IPS DF 6.9 (cell line): ENCODE measurements at regions not wholly inside any gene's neighbourhood (a gene's known extent, or its start where the extent isn't known, plus 50 kb on each side); places are given as distances from the start of the nearest gene placed in this dataset.
A peak's percentile ranks its signal among the peaks of the same experiment; 100 is the strongest.
"Not testable (repeated sequence)": the region's sequence is repeated elsewhere in the genome, so short reads cannot be mapped to it uniquely, and the experiment has no call there.

Source experiments
- DNase-seq: peaks from one replicate; pipeline ENCODE4 v3.0.0-alpha.2; 2013; ENCODE audit warnings: low read depth, low spot score
- H3K27ac ChIP-seq: one replicate; pipeline ENCODE4 v1.5.1; 2013; ENCODE audit warnings: low read length, control low read depth
- H3K27me3 ChIP-seq: 2 replicates; pipeline ENCODE4 v1.6.1; 2013; ENCODE audit warnings: mild to moderate bottlenecking, low read length; ENCODE audit not compliant: control insufficient read depth, insufficient read depth
- H3K36me3 ChIP-seq: 2 replicates; pipeline ENCODE4 v1.6.1; 2013; ENCODE audit warnings: low read length; ENCODE audit not compliant: control insufficient read depth, insufficient read depth
- H3K4me1 ChIP-seq: 2 replicates; pipeline ENCODE4 v1.6.1; 2013; ENCODE audit warnings: low read length; ENCODE audit not compliant: control insufficient read depth, insufficient read depth
- H3K4me3 ChIP-seq: 2 replicates; pipeline ENCODE4 v1.5.1; 2013; ENCODE audit warnings: mild to moderate bottlenecking, low read length
- H3K9me3 ChIP-seq: 2 replicates; pipeline ENCODE4 v1.6.1; 2013; ENCODE audit warnings: low read length, inconsistent platforms; ENCODE audit not compliant: control insufficient read depth, insufficient read depth
- WGBS: extraction: QIAGEN DNeasy Blood & Tissue Kit; methylation state at CpG from one replicate; pipeline ENCODE4 v1.1.7; 2013; ENCODE audit warnings: mixed read lengths, missing lambda C conversion rate; ENCODE audit not compliant: insufficient read length, insufficient coverage; 5-methylcytosine and 5-hydroxymethylcytosine counted together

- no peaks in the 10 kb centered on the region for H3K4me1 ChIP-seq
- H3K9me3 ChIP-seq = no peaks in the 10 kb centered on the region
- no peak overlapping the region for H3K27ac ChIP-seq
- H3K27me3 ChIP-seq = no peaks in the 10 kb centered on the region
- H3K36me3 ChIP-seq = no peaks in the 10 kb centered on the region
- DNase-seq = no peak
- no peak overlapping the region for H3K4me3 ChIP-seq
These were observed 79.0 kb upstream of the C3orf49 start for GRCh38 chr3:63740116-63740515.

GRCh38 chr3:63744693-63745092 is 74.4 kb upstream of the C3orf49 start:
- WGBS = no CpG with 5 or more reads among the region's 1 CpG
- DNase-seq = not testable (repeated sequence)

GRCh38 chr3:63745757-63746156 is 73.3 kb upstream of the C3orf49 start:
- no peak for DNase-seq
- no peak overlapping the region for H3K27ac ChIP-seq
- no CpG with 5 or more reads among the region's 2 CpGs for WGBS
- no peak overlapping the region for H3K4me3 ChIP-seq
- H3K4me1 ChIP-seq = no peaks in the 10 kb centered on the region
- no peaks in the 10 kb centered on the region for H3K9me3 ChIP-seq
- no peaks in the 10 kb centered on the region for H3K27me3 ChIP-seq
- H3K36me3 ChIP-seq = no peaks in the 10 kb centered on the region

More at GRCh38 chr3:63744693-63745092, 74.4 kb upstream of the C3orf49 start:
- not testable (repeated sequence) for H3K4me3 ChIP-seq, H3K4me1 ChIP-seq, H3K36me3 ChIP-seq, H3K27me3 ChIP-seq, H3K9me3 ChIP-seq, H3K27ac ChIP-seq

DNA sequence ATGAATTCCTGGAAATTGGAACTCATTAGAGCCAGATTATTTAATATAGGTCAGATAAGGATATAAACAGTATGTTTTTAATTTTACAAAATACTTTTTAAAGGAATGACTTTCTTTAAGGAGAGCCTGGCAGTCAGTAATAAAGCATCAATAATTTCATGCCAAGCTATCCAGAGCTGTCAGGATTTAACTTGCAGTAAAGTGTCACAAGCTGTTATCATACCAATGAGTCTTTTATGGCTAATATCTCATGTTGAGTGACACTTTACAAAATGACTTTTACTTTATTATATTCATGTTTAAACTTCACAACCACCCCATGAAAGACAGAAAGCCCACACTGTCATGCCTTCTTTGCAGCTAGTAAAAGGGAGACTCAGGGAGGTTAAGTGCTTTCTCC is 72.9 kb upstream of the C3orf49 start:
- H3K4me1 ChIP-seq = no peaks in the 10 kb centered on the region
- H3K9me3 ChIP-seq = no peaks in the 10 kb centered on the region
- no peaks in the 10 kb centered on the region for H3K36me3 ChIP-seq
- H3K27ac ChIP-seq = no peak overlapping the region
- no peak for DNase-seq
- H3K27me3 ChIP-seq = no peaks in the 10 kb centered on the region
- H3K4me3 ChIP-seq = no peak overlapping the region

DNA sequence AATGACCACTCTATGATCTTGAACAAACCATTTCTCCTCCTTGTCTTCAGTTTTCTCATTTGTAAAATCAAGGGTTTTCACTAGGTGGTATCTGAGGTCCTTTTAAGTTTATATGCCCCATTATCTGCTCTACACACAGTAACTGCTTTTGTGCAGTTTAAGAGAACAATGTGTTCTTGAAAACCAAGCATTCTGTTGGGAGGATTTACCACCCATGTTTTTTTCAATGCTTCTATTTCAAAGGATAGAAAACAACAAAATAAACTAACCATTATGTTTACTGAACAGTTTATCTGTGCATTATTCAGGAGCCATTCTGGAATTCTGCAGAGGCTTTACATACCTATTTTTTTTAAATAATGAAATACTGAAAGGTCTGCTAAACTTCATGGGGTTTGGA is 67.6 kb upstream of the C3orf49 start:
- Histone ChIP-seq H3K4me1 (no peaks in the 10 kb centered on the region), H3K9me3 (no peaks in the 10 kb centered on the region), H3K27ac (no peak overlapping the region), H3K27me3 (no peaks in the 10 kb centered on the region), H3K4me3 (no peak overlapping the region), H3K36me3 (no peaks in the 10 kb centered on the region)
- no peak for DNase-seq

DNA sequence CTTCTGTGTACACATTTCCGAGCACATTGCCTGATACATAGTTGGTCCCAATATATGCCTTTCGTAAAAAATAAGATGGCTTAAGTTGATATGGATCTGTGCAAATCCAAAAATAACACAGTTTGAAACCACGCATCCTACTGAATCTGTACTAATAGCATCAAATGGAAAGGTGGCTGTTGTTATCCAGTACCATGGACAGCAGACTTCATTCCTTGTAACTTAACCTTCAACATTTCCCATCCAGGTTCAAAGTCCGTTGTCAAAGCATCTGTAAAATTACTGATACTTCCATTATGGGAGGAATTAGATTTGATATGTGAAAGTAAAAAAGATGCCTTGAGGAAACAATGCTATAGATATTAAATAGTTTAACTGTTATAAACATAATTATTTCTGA is 65.5 kb upstream of the C3orf49 start:
- Histone ChIP-seq H3K4me1 (no peaks in the 10 kb centered on the region), H3K27me3 (no peaks in the 10 kb centered on the region), H3K27ac (no peak overlapping the region), H3K36me3 (no peaks in the 10 kb centered on the region), H3K4me3 (no peak overlapping the region), H3K9me3 (no peaks in the 10 kb centered on the region)
- no CpG with 5 or more reads among the region's 4 CpGs for WGBS
- peak; percentile 1 for DNase-seq

GRCh38 chr3:63753995-63754394 is 65.1 kb upstream of the C3orf49 start:
- Histone ChIP-seq H3K9me3 (no peaks in the 10 kb centered on the region), H3K36me3 (no peaks in the 10 kb centered on the region), H3K4me3 (no peak overlapping the region), H3K27ac (no peak overlapping the region), H3K4me1 (no peaks in the 10 kb centered on the region), H3K27me3 (no peaks in the 10 kb centered on the region)
- DNase-seq = no peak
- no CpG with 5 or more reads among the region's 5 CpGs for WGBS

GRCh38 chr3:63762180-63762579 is 56.9 kb upstream of the C3orf49 start:
- WGBS = no CpG with 5 or more reads among the region's 1 CpG
- no peak overlapping the region for H3K27ac ChIP-seq
- no peak for DNase-seq

DNA sequence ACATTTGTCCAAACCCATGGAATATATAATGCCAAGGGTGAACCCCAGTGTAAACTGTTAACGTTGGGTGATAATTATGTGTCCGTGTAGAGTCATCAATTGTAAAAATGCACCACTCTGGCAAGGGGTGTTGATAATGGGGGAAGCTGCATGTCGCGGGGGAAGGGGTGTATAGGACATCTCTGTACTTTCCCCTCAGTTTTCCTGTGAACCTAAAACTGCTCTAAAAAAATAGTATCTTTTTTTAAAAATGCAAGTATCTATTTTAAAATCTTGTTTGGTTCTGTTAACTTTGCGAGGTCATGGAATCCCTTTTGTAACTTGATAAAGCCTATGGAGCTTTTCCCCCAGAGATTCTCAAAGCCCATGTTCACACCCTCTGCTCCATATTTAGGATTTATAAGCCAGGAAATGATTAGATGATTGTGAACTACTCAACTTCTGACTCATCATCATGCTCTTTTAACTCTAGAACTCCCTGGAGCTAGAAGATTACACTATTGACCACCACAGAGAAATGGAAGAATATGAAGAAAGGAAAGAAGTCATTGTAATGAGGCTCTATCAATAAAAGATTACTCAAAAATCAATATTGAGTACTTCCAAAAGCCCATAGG is 56.1 kb upstream of the C3orf49 start:
- Histone ChIP-seq H3K4me3 (no peak overlapping the region), H3K36me3 (no peaks in the 10 kb centered on the region), H3K9me3 (no peaks in the 10 kb centered on the region), H3K27ac (no peak overlapping the region), H3K4me1 (no peaks in the 10 kb centered on the region), H3K27me3 (no peaks in the 10 kb centered on the region)
- no CpG with 5 or more reads among the region's 5 CpGs for whole genome bisulfite sequencing
- DNase-seq = no peak

More at GRCh38 chr3:63762180-63762579, 56.9 kb upstream of the C3orf49 start:
- H3K9me3 ChIP-seq = no peaks in the 10 kb centered on the region
- H3K4me3 ChIP-seq = no peak overlapping the region
- H3K36me3 ChIP-seq = no peaks in the 10 kb centered on the region
- no peaks in the 10 kb centered on the region for H3K4me1 ChIP-seq
- H3K27me3 ChIP-seq = no peaks in the 10 kb centered on the region

DNA sequence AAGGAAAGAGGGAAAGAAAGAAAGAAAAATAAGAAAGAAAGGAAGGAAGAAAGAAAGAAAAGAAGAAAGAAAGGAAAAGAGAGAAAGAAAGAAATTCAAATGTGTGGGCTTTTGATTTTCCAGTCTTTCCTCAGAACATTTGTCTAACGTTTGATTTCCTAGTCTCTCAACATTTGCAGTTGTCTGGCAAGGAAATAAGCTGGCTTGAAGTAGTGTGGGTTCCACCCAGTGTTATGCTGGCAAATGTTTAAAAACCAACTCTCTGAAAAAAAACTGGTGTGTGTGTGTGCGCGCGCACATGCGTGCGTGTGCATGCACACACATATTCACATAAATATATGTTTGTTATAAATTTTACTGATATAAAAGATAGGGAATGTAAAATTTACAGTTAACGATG is 54.6 kb upstream of the C3orf49 start:
- WGBS = no CpG with 5 or more reads among the region's 7 CpGs
- no peaks in the 10 kb centered on the region for H3K9me3 ChIP-seq

DNA sequence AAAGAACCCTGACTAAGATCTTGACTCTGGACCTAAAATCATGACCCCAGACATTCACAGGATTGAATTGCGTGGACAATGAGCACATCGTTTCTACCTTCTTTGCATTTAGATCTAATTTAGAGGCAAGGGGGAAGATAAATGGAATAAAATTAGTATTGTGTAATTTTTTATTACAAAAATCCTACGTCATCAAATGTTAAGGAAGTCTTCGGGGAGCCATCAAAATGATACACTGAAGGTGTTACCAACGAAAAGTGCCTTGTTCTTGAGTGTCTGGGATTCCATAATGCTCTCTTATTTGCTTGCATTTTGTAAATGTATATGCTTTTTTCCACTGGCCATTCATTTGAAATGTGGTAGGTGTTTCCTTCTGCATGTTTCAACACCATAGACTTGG is 52.8 kb upstream of the C3orf49 start:
- no peaks in the 10 kb centered on the region for H3K9me3 ChIP-seq
- no peak overlapping the region for H3K27ac ChIP-seq
- H3K27me3 ChIP-seq = no peaks in the 10 kb centered on the region
- no CpG with 5 or more reads among the region's 5 CpGs for WGBS
- DNase-seq = no peak
- no peak overlapping the region for H3K4me3 ChIP-seq
- no peaks in the 10 kb centered on the region for H3K4me1 ChIP-seq
- no peaks in the 10 kb centered on the region for H3K36me3 ChIP-seq

More for the DNA sequence above, 54.6 kb upstream of the C3orf49 start:
- Histone ChIP-seq H3K36me3 (no peaks in the 10 kb centered on the region), H3K4me3 (no peak overlapping the region), H3K4me1 (no peaks in the 10 kb centered on the region), H3K27ac (no peak overlapping the region), H3K27me3 (no peaks in the 10 kb centered on the region)
- no peak for DNase-seq
